ENCODE measurements at regions not wholly inside any gene's neighbourhood (a gene's known extent, or its start where the extent isn't known, plus 50 kb on each side); places are given as distances from the start of the nearest gene placed in this dataset.

DNA sequence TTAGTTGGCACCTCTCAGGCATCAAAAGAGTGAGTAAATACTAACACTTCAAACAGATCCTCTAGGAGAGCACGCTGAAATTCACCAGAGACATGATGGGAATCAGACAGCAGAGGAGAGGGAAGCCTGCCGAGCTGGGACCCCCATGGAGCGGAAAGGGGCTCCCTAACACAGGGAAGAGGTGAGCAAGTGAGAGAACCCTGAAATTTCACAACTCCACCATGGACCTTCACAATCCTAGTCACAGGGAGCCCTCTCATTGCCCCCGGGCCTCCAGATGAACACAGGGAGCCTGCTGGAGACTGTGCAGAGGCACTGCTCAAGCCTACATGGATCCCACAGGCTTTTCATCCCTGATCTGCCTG is 59.2 kb upstream of the ANTXRL start:
- TF ChIP-seq JUND (IDR thresholded peaks at IDR 0.05; ENCODE audit: low read length) (no peak), HDAC2 (IDR thresholded peaks at IDR 0.05; ENCODE audit: borderline replicate concordance in 1 of 2, low read depth in 2 of 2, low read length in 2 of 2) (no peak), CTCF (IDR thresholded peaks at IDR 0.05; ENCODE audit: control extremely low read depth in 1 of 3, insufficient read depth in 1 of 3, low read depth in 1 of 3, low read length in 3 of 3) (no peak), POLR2A (IDR thresholded peaks at IDR 0.05; ENCODE audit: control extremely low read depth in 1 of 2, low read depth in 2 of 2, low read length in 2 of 2) (no peak)
